Stimulated activated CD4-positive, alpha-beta T cell treated with anti-CD3 and anti-CD28 coated beads, Interleukin-12 subunit alpha, Interleukin-12 subunit beta, amount 100 ng/mL, for 48 hours (primary cell): ENCODE measurements at regions not wholly inside any gene's neighbourhood (a gene's known extent, or its start where the extent isn't known, plus 50 kb on each side); places are given as distances from the start of the nearest gene placed in this dataset.

Experiments used
- DNase-seq, 3 donors: peaks; one replicate each; pipeline ENCODE4 v3.0.0-alpha.2; 2020; ENCODE audit warnings: low read depth in 2 of 3, low spot score in 1 of 3

DNA sequence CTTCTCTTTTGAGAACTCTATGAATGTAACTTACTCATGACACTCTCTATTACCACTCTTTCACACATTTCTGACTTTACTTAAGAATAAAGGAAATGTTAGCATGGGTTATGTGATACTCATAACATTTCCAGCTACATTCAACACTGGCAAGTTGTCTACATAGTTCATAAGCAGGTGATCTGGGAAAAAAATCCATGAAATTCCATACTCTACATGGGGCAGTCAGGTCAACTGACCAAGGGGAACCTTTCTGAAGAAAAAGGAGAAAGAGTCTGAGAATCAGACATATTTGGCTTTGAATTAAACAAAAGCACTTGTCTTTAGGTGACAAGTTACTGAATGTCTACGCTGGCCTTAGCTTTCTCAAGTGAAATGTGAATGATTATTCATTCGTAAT is 329.1 kb upstream of the ROBO1 start:
- no peak for DNase-seq

DNA sequence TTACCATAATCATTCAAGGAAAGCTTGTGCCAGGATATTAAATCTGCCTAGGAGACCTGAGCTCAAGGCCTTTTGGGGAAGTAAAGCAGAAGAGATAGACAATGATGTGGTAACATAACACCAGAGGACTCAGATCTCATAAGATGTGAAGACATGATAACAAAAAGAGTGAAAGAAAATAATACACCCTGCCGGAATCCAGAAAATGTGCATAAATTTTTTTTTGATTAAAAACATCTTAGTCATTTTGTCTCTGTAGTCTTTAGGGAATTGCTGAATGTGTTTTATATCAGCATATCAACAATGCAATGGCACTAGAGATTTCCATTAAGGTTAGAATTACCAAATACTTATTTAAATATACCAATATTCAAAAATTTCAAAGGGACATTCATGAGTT is 326.8 kb upstream of the ROBO1 start:
- no peak for DNase-seq

DNA sequence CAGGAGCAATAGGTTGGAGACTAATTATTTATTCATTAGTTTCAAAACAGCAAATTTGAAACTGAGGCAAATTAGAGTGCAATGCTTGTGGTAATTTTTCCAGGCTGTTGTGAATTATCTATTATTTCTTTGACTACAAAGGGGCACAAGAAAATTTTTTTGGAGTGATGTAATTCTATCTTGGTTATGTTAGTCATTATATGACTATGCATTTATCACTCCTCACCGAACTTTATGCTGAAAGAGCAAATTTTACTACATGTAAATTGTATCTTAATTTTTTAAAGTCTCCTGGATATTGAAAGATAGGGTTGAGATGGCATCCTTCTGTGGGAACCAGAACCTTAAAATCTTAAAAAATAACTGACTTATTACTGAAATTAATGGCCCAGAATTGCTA is 320.0 kb upstream of the ROBO1 start:
- DNase-seq: no peak

DNA sequence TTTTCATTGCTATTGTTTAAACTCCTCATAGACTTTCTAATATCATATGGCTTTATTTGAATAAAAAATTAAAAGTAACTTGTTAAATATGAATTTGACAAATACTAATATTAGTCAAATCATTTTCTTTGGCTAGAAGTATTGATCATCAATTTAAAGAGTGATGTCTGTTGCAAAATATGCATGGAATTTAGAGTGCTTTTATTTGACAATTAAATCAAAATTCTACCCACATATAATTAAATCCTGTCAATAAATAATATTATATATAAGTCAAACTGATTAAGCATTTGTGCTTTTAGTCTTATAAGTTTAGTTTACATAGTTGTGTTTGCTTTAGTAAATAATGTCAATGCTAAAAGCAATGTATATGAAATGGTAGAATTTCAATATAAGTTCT is 318.6 kb upstream of the ROBO1 start:
- DNase-seq: no peak

DNA sequence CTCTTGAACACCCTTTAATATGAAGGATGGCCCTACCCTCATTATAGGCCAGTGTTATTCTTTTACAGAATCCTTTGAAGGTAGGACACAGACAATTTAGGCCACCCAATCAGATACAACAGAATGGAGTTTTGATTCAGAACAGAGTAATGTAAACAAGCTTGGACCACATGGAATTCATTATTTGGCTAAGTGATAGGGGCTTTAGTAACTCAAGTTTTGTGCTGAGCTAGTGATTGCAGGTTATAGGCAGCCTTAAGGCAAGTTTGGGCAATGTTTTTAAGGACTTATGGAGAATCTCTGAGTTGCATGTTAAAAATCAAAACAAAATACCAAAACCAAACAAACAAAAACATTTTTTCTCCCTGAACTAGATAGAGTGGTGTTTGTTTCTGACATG is 312.1 kb upstream of the ROBO1 start:
- DNase-seq: no peak

DNA sequence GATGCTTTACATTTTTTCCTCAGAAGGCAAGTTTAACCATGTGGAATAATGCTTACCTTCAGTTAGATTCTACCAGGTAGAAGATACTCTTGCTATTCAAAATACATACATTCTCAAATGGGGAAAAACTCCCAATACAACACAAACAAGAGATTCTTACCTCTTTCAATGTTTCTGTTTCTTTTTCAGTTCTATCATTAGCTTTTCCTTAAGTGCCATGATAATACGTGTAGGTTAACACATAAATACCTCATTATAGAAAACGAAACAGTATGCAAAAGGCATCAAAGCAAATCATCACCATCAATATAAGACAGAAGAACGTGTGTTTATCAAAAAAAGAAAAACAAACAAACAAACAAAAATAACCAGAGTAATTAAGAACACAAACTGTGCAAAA is 300.7 kb upstream of the ROBO1 start:
- no peak for DNase-seq

DNA sequence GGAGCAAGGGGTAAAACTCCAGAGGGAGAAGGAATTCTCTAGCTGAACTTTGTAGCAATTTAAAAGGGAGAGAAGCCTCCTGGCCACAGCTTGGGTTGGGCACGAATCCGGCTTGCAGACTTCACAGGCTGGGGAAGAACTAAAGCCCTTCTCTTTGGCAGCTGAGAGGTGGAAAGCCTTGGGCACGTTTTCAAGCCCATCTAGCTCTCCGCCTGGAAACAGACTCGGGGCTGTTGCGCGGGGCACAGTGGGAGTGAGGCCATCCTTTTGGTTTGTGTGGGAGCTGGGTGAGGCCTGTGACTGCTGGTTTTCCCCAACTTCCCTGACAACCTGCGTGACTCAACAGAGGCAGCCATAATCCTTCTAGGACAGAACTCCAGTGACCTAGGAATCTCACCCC is 295.7 kb upstream of the ROBO1 start:
- DNase-seq: no peak

DNA sequence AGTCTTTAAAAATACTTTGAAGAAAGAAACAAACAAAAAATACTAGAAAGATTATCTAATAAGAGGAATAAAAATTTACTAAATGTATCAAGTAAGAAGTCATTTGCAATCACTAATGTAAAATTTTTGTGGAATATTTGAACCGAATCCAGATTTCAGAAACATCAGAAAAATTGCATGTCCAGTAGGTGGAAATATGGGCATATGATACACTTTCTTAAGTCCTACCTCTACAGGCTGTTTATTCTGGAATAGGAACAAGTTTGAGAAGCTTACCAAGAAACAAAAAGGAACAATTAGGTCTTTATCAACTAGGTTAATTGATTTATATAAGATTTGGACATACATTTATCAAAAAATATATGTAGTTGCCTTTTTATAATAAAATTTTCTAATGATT is 292.9 kb upstream of the ROBO1 start:
- no peak for DNase-seq

DNA sequence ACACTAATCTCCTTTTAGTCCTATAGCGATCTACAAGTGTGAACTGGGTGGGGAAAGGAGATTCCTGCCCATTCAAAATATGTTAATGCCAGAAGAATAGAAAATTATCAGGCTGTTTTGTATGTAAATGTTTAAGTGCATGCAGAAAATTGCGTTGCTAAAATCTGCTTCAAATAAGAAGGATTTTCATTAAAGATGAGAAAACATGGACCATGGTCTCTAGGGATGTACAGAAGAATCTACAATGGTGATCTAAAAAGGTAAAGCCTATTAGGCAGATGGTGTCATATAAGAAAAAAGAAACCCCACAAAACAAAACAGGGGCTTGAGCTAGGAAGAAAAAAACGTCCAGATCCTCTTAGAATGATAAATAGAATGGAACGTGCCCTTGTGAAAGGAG is 287.5 kb upstream of the ROBO1 start:
- no peak for DNase-seq

DNA sequence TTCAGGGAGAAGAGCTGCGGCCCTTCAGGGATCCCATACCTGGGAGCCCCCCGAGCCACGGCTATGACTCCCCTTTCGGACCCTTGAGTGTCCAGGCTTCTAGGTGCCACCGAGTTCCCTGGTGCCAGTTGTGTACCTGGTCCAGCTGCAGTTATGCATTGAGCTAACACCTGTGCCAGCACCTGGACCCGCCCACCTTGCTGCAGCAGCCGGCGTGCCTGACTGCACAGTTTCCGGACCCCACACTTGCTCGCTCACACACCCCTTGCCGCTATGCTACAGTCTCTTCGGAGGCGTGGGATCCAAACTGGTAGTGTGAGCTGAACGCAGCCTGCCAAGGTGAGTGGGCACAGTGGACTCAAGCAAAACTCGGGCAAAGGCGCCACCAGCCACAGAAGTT is 284.5 kb upstream of the ROBO1 start:
- no peak for DNase-seq

DNA sequence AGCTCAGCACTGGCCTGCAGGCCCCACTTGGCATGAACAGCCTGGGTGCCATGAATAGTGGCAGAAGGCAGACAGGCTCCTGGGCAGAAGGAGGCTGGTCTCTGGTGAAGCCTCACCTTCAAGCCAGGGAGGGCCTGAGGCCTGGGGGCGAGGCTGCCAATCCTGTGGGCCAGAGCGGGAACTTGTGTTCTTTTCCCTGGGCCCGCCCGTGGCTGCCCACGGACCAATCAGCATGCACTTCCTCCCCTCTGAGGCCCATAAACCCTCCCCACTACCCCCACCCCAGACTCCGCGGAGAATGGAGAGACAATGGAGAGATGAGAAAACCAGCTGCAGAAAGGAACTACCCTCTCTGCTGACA is 283.8 kb upstream of the ROBO1 start:
- no peak for DNase-seq

DNA sequence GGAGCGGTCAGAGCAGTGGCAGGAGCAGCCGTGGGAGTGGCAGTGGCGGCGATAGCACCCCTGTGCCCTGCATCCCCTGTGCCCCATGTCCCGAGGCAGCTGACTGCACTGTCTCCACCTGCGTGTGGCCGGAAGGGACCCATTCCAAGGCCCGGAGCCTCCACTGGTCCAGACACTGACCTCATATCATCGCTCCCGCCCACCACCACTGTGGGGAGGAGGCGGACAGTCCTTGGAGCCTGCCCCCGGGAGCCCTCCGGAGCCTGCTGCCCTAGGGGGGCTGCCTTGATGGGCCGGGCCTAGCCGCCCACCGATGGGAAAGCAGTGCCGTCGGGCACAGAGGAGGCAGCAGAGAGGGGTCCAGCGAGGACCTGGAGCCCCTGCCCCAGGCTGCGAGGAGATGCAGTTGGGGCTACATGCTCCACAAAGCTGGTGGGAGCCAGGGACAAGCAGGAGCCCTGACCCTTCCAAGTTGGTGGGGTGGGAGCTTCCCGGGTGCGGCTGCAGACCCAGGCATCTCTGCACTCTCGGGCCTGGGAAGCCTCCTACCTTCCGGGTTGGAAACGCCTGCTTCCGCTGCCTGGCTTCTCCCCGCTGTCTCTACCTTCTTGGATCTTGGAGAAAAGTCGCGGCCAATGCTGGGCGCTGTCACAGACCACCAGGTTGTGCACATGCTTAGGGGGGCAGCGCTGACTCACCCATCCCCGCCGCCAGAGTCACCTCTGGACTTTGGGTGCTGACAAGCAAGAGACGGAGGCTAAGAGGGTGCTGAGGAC is 283.2 kb upstream of the ROBO1 start:
- DNase-seq: no peak

DNA sequence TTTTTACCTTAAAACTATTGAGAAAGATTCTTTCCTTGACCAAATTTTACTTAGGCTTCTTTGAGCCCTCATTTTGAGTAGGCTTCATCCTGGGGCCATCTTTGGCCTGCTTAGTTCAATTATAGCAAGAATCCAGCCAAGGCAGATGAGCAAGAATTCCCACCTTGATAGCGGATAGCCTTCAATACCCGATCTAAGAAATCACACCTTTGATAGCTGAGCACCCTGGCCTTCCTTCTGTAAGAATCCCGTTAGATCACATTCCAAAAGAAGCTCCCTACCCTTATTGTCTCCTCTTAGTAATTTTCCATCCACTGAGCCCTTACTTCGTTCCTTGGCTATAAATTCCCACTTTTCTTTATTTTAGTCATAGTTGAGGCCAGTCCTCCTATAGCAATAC is 275.4 kb upstream of the ROBO1 start:
- DNase-seq: no peak

DNA sequence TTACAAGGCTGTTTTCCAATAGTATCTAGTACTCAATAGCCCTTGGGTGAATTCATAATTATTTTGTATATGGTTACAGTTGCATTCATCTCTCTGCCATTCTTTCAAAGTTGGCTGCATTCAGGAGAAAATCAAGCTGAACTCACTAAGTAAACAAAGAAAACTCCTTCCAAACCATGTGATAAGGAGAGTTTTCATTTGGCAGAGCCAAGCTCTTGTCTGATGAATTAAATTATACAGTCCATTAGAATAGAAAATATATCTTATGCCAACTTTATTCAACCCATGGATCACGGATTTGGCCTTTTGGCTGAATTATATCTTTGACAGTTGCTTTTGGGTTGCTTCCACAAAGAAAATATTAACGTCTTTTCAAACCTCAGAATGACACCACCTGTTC is 272.3 kb upstream of the ROBO1 start:
- DNase-seq: no peak

DNA sequence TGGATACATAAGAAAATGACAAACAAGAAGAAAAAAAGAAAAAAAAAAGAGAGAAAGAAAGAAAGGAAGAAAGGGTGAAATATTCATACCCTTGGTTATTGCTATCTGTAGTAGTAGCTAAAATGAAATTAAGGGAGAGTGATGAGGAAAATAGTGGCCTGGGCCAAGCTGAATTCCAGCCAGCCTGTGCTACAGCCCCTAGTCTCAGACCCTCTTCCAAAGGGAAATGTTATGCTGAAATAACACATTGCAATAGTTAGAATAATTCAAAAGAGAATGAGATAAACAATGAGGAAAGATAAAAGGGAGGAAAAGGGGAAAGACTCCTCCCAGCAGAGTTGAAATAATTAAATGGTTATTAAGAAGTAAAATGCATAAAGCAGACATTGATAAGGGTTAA is 268.4 kb upstream of the ROBO1 start:
- no peak for DNase-seq

DNA sequence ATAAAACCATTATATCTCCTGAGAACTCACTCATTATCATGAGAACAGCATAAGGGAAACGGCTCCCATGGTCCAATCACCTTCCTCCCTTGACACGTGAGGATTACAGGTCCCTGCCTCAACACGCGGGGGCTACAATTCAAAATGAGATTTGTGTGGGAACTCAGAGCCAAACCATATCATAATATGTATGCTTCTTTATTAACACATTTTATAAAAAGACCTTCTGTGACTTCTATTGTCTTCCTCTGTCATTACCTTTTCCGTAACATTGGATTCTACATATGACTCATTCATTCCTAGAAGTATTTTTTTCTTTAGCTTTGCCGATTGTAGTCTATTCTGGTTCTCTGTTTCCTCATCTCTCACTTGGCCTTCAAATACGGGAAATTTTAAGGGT is 267.2 kb upstream of the ROBO1 start:
- no peak for DNase-seq

DNA sequence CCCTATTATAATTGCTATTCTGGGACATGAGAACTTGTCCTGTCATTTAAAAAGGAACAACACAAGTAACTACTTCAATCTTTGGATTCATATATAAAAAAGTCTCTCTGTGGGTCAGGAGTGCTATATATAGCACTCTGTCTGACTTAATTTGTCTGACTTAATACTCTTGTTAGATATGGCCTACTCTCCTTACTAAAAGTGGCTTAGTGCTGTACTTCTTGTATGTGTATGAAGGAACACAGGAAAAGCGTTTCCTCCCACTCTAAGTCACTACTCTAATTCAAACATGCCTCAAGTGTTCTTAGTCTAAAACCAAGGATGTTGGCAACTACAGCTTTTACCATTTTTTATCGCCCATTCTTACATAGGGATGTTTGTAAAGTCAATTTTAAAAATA is 255.2 kb upstream of the ROBO1 start:
- no peak for DNase-seq

DNA sequence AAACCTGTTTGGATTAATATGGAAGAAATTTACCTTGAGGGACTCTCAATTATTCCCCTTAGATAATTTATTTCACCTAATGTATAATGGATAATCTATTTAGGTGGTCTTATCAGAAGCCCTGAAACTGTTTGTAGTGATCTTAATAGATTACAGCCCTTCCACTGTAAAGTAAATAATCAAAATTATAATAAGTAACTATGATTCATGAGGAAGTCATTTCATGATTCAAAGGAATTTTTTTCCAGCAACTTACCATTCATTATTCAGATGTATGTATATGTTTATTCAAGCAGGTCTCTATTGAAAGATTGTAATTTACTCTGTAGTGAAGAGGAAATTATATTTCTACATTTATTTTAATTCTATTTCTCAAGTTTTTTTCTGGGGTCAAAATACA is 250.6 kb upstream of the ROBO1 start:
- DNase-seq: no peak

DNA sequence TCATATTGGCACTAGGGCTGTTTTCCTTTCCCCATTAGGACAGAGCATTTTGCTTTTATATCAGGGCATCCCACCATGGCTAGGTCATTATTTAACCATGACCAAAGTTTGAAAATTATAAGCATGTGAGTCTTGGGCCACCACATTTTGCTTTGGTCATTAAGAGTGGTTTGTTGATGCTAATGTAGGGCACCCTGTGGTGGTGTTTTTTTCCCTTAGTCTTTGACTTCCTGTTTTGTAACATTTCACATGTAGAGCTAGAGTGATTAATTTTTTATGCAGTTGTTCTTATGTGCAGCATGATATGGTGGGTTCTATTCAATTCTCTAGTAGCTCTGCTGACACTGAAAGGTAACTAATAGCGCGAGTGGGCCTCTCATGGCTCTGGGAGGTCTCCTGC is 249.6 kb upstream of the ROBO1 start:
- DNase-seq: no peak

DNA sequence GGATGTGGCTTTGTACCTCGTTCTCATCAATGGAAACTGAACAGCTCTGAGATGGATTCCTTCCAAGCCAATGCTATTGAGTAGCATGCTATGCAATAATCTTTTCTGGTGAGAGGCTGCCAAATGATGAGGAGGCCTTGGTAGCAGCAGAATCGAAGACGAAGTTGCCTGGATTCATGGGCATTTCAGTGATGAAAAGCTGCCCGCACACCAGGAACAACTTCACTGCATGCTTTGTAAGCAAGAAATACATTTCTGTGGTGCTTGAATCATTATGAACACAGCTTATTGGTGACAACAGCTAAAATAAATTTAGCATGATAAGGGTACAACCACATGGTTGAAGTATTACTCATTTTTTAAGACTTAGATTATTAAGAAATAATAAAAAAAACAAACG is 246.8 kb upstream of the ROBO1 start:
- no peak for DNase-seq

DNA sequence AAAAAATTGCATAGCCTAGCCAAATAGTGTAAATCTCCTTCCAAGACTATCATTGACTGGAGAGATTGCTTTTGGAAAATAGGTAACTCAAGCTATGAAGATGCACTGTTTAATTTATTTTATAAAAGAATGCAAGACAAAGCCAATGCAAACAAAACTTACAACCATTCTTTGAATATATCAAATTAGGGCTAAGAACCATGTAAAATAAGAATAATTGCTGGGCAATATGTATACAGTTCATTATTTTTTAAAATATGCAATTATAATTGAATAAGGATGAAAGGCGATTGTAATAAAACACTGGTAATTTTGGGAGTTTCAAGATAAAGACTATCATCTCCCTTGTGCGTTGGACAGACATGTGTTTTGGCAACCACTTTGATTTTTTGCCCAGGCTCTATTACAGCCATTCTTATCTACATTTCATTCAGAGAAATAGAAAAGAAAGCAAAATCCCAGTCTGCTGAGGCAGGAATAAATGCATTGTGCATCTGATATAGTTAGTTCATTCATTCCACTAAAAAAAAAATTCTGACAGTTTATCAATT is 242.3 kb upstream of the ROBO1 start:
- no peak for DNase-seq

DNA sequence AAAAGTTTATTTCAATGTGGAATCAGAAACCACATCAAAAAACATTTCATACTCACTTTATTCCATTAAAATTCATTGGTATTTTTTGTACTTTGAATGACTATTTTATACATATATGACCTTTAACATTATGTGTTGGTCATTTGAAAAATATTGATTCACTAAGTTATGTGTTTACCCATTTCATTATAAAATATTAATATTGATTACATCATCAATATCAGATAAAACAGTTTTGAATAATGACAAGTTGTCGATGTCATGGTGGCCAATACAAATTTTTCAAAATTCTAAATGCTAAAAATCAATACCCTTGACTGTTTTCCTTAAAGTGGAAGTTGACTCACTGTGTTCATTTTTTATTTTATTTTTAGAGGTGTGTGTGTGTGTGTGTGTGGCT is 239.7 kb upstream of the ROBO1 start:
- no peak for DNase-seq

DNA sequence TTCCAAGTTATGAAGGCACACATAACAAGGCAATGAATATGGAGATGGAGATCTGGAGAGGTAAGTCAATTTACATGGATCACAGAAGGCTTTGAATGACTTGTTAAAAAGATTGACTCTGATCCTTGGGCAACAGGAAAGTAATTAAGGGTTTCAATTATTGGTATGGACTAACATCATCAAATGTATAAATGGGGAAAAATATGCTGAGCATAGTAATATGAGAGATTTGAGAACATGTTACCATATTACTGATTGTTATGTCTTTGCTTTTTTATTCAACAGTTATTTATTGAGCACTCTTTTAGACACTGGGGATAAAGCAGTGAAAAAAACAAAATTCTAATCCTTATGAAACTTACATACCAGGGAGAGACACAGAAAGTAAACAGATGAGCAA is 238.5 kb upstream of the ROBO1 start:
- no peak for DNase-seq

DNA sequence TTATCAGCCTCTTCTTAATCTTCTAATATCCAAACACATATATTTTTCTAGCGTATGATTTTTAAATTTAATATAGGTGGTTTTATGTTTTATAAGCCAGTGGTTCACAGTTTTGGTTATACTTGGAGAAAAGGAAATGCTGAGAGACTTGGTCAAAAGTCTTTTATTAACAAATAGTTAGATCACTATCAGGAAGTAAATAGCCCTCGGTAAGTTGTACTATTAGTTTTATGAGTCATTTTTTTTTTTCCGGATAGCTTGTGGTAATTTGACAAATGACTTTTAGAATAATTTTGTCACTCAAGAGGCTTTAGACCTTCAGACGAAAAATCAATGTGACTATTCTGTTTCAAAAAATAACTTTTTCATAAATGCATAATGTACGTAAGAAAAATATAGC is 232.2 kb upstream of the ROBO1 start:
- DNase-seq: no peak
